ENCODE measurements at regions not wholly inside any gene's neighbourhood (a gene's known extent, or its start where the extent isn't known, plus 50 kb on each side); places are given as distances from the start of the nearest gene placed in this dataset.

DNA sequence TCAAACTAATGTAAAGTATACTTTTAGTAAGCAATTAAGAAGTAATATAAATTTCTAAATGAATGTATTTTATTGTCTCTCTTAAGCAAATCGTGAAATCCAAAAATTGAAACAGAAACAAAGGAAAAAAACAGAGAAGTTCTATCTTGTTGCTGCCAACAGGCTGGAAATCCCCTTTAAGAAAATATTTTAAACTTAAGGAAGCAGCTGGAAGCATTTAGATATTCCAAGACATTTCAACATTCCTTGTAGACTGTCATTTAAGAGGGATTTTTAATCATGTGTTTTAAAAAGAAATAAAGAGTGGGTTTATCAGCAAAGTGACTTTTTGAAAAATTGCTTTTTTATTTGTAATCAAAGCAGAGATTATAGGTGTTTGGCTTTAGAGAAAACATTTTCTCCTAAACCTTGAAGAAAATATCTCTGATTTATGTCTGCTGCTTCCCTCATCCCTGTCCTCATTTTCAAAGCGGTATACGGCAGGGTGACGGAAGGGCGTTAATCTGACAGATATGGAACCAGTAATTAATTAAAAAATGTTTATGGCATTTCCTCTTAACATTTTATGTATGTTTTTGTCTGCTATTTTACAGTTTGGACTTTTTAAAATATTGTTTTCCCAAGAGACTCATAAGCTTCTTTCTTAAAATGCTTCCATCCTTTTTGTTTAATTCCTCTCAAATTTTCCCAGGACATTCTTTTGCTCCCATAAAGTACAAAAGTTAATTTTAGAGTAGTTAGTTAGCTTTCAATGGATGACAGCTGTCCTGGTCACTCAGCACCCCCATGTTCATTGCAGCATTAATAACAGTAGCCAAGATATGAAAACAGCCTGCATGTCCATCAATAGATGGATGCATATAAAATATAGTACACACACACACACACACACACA is 245.6 kb downstream of the LURAP1L start:
- DNase-seq = no peak
- POLR2A ChIA-PET = no interaction called here
- CTCF ChIA-PET = no interaction called here

DNA sequence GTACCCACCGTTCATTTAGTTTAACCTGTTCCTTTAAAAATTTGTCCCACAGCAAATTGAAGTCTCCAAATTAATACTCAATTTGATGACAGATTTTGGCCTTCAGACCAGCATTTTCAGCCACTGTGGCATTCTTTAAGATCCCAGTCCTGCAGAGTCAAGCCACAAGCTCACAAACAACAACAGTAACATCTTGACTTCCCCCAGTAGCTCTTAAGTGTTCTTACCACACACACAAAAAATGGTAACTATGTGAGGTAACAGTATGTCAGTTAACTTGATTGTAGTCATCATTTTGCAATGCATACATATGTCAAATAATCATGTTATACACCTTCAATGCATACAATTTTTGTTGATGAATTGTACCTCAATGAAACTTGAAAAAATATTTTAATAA is 247.9 kb downstream of the LURAP1L start:
- no peaks in the 10 kb centered on the region for H3K4me1 ChIP-seq (ENCODE audit: control extremely low read depth in 1 of 4, control insufficient read depth in 4 of 4, insufficient read depth in 4 of 4, low read length in 3 of 4)
- ChIA-PET CTCF (no interaction called here), POLR2A (no interaction called here)
- H3K27ac ChIP-seq (ENCODE audit: insufficient read depth in 1 of 2, low read depth in 1 of 2, low read length in 2 of 2, poor library complexity in 1 of 2, severe bottlenecking in 2 of 2) = no peak overlapping the region
- no peak for DNase-seq
- 100% methylated on average over 1 of the region's 1 CpG for WGBS (ENCODE audit: insufficient coverage)
- H3K27me3 ChIP-seq (replicated peaks in 2 of 5; ENCODE audit: control insufficient read depth in 4 of 5, insufficient read depth in 5 of 5, low read length in 4 of 5) = no peaks in the 10 kb centered on the region
- no peak overlapping the region for H3K4me3 ChIP-seq (ENCODE audit: control insufficient read depth in 1 of 7, extremely low read depth in 1 of 7, insufficient read depth in 4 of 7, low read depth in 2 of 7, low read length in 6 of 7)
- no peaks in the 10 kb centered on the region for H3K9me3 ChIP-seq (ENCODE audit: control extremely low read depth in 1 of 5, control insufficient read depth in 4 of 5, insufficient read depth in 2 of 5, low read depth in 1 of 5, low read length in 4 of 5)
- no peaks in the 10 kb centered on the region for H3K36me3 ChIP-seq (ENCODE audit: control insufficient read depth in 4 of 4, insufficient read depth in 4 of 4, low read length in 3 of 4)

More for the DNA sequence above, 245.6 kb downstream of the LURAP1L start:
- Histone ChIP-seq H3K4me1 (ENCODE audit: control extremely low read depth in 1 of 4, control insufficient read depth in 4 of 4, insufficient read depth in 4 of 4, low read length in 3 of 4) (no peaks in the 10 kb centered on the region), H3K27me3 (replicated peaks in 2 of 5; ENCODE audit: control insufficient read depth in 4 of 5, insufficient read depth in 5 of 5, low read length in 4 of 5) (no peaks in the 10 kb centered on the region), H3K4me3 (ENCODE audit: control insufficient read depth in 1 of 7, extremely low read depth in 1 of 7, insufficient read depth in 4 of 7, low read depth in 2 of 7, low read length in 6 of 7) (no peak overlapping the region), H3K27ac (ENCODE audit: insufficient read depth in 1 of 2, low read depth in 1 of 2, low read length in 2 of 2, poor library complexity in 1 of 2, severe bottlenecking in 2 of 2) (no peak overlapping the region), H3K9me3 (ENCODE audit: control extremely low read depth in 1 of 5, control insufficient read depth in 4 of 5, insufficient read depth in 2 of 5, low read depth in 1 of 5, low read length in 4 of 5) (no peaks in the 10 kb centered on the region), H3K36me3 (ENCODE audit: control insufficient read depth in 4 of 4, insufficient read depth in 4 of 4, low read length in 3 of 4) (no peaks in the 10 kb centered on the region)
- no CpG with 5 or more reads among the region's 5 CpGs for WGBS (ENCODE audit: insufficient coverage)

DNA sequence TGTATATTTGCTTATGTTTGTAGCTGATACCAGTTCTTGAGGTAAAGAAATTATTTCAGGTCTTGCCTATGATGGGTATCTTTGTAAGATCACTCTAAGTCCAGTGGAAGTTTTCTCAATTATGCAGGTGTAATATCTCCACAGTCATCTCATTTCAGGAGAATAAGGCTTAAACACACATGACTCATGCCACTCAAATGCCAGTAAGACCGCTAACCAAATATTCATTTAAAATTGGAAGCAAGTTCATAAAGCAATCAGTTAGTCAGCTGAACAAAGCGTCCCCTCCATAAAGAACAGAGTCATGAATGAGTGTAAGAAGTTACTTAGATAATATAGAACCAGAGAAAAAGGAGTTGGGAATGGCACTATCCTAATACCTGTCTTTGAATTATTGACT is 248.7 kb downstream of the LURAP1L start:
- no peaks in the 10 kb centered on the region for H3K36me3 ChIP-seq (ENCODE audit: control insufficient read depth in 4 of 4, insufficient read depth in 4 of 4, low read length in 3 of 4)
- H3K9me3 ChIP-seq (ENCODE audit: control extremely low read depth in 1 of 5, control insufficient read depth in 4 of 5, insufficient read depth in 2 of 5, low read depth in 1 of 5, low read length in 4 of 5) = no peaks in the 10 kb centered on the region
- no peak for DNase-seq
- H3K4me3 ChIP-seq (ENCODE audit: control insufficient read depth in 1 of 7, extremely low read depth in 1 of 7, insufficient read depth in 4 of 7, low read depth in 2 of 7, low read length in 6 of 7) = no peak overlapping the region
- H3K27me3 ChIP-seq (replicated peaks in 2 of 5; ENCODE audit: control insufficient read depth in 4 of 5, insufficient read depth in 5 of 5, low read length in 4 of 5) = no peaks in the 10 kb centered on the region
- ChIA-PET POLR2A (no interaction called here), CTCF (no interaction called here)
- no peak overlapping the region for H3K27ac ChIP-seq (ENCODE audit: insufficient read depth in 1 of 2, low read depth in 1 of 2, low read length in 2 of 2, poor library complexity in 1 of 2, severe bottlenecking in 2 of 2)
- 100% methylated on average over 1 of the region's 2 CpGs for WGBS (ENCODE audit: insufficient coverage)
- no peaks in the 10 kb centered on the region for H3K4me1 ChIP-seq (ENCODE audit: control extremely low read depth in 1 of 4, control insufficient read depth in 4 of 4, insufficient read depth in 4 of 4, low read length in 3 of 4)

DNA sequence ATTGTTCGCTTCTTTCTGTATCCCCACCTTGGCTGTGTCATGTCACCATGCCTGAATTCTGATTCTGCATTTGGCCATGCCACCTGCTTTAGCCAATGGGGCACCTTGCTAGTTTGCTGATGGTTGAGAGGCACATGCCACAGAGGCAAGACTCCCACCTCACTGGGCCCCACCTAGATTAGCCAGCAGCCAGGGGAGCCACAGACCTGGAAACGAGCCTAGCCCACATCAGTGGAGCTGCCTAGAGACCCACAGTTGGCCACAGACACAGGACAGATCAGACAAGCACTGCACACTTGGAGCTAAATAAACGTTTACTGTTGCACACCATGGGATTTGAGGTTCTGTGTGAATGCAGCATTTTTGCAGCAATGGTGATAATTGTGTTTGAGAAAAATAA is 252.1 kb downstream of the LURAP1L start:
- 84% methylated on average over 3 of the region's 3 CpGs for WGBS (ENCODE audit: insufficient coverage)

DNA sequence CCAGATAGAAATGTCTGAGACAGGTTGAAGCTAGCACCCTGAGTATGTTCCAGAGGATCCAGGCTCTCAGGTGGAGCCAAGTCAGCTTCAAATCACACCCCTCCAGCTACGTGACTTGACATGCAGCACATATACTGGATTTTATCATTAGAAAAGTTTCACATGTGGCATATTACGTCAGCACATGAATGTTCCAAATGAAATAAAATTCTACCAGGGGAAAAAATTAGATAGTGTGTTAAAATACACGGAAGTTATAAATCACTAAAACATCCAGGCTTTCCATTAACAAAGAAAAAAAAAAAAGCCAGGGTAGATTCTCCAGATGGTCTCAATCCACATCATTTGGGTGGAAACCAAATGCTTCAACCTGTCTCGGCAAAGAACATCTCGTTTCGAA is 251.6 kb downstream of the MPDZ start:
- 100% methylated on average over 2 of the region's 6 CpGs for WGBS (ENCODE audit: insufficient coverage)
- no peak for DNase-seq
- Histone ChIP-seq H3K27me3 (replicated peaks in 2 of 5; ENCODE audit: control insufficient read depth in 4 of 5, insufficient read depth in 5 of 5, low read length in 4 of 5) (no peaks in the 10 kb centered on the region), H3K4me1 (ENCODE audit: control extremely low read depth in 1 of 4, control insufficient read depth in 4 of 4, insufficient read depth in 4 of 4, low read length in 3 of 4) (no peaks in the 10 kb centered on the region), H3K27ac (ENCODE audit: insufficient read depth in 1 of 2, low read depth in 1 of 2, low read length in 2 of 2, poor library complexity in 1 of 2, severe bottlenecking in 2 of 2) (no peak overlapping the region), H3K4me3 (ENCODE audit: control insufficient read depth in 1 of 7, extremely low read depth in 1 of 7, insufficient read depth in 4 of 7, low read depth in 2 of 7, low read length in 6 of 7) (no peak overlapping the region), H3K9me3 (ENCODE audit: control extremely low read depth in 1 of 5, control insufficient read depth in 4 of 5, insufficient read depth in 2 of 5, low read depth in 1 of 5, low read length in 4 of 5) (no peaks in the 10 kb centered on the region), H3K36me3 (ENCODE audit: control insufficient read depth in 4 of 4, insufficient read depth in 4 of 4, low read length in 3 of 4) (no peaks in the 10 kb centered on the region)
- CTCF ChIA-PET = no interaction called here
- POLR2A ChIA-PET = interaction anchor here (0.7 kb wide), 1 partner anchor 1912 kb away, joined by 3 read pairs; no protein-coding TSS in a partner anchor

More for the DNA sequence above, 252.1 kb downstream of the LURAP1L start:
- Histone ChIP-seq H3K4me1 (ENCODE audit: control extremely low read depth in 1 of 4, control insufficient read depth in 4 of 4, insufficient read depth in 4 of 4, low read length in 3 of 4) (no peaks in the 10 kb centered on the region), H3K27ac (ENCODE audit: insufficient read depth in 1 of 2, low read depth in 1 of 2, low read length in 2 of 2, poor library complexity in 1 of 2, severe bottlenecking in 2 of 2) (no peak overlapping the region), H3K4me3 (ENCODE audit: control insufficient read depth in 1 of 7, extremely low read depth in 1 of 7, insufficient read depth in 4 of 7, low read depth in 2 of 7, low read length in 6 of 7) (no peak overlapping the region), H3K27me3 (replicated peaks in 2 of 5; ENCODE audit: control insufficient read depth in 4 of 5, insufficient read depth in 5 of 5, low read length in 4 of 5) (no peaks in the 10 kb centered on the region), H3K9me3 (ENCODE audit: control extremely low read depth in 1 of 5, control insufficient read depth in 4 of 5, insufficient read depth in 2 of 5, low read depth in 1 of 5, low read length in 4 of 5) (no peaks in the 10 kb centered on the region), H3K36me3 (ENCODE audit: control insufficient read depth in 4 of 4, insufficient read depth in 4 of 4, low read length in 3 of 4) (no peaks in the 10 kb centered on the region)
- ChIA-PET POLR2A (interaction anchor here (0.7 kb wide), 1 partner anchor 1911 kb away, joined by 3 read pairs; no protein-coding TSS in a partner anchor), CTCF (no interaction called here)
- DNase-seq = no peak

DNA sequence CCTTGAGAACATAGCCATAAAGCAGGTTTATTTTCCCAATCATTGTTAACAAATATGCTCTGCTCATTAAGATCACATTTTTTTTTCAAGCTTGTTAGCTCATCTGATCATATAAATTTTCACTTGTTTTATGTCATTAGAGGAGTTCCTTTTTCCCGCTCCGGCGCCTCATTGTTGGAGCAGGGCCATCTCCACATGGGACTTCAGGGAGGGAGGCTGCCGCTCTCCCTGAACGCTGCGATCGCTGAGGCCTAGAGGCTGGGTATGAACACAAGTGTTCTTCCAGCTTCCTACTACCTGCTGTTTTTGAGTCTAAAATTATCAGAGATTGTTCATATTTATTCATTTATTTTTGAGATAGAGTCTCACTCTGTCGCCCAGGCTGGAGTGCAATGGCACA is 246.9 kb downstream of the MPDZ start:
- CTCF ChIA-PET = interaction anchor here (1.3 to 2.2 kb wide), 3 partner anchors 11 to 56 kb away, joined by 3 to 8 read pairs (median 4); no protein-coding TSS in a partner anchor
- WGBS (ENCODE audit: insufficient coverage) = 100% methylated on average over 5 of the region's 8 CpGs

More for the DNA sequence above, 246.9 kb downstream of the MPDZ start:
- no peaks in the 10 kb centered on the region for H3K9me3 ChIP-seq (ENCODE audit: control extremely low read depth in 1 of 5, control insufficient read depth in 4 of 5, insufficient read depth in 2 of 5, low read depth in 1 of 5, low read length in 4 of 5)
- peaks cover 0 to 2% (median 0%) of the 10 kb centered on the region in 5 experiments for H3K27me3 ChIP-seq (replicated peaks in 2 of 5; ENCODE audit: control insufficient read depth in 4 of 5, insufficient read depth in 5 of 5, low read length in 4 of 5)
- no peaks in the 10 kb centered on the region for H3K36me3 ChIP-seq (ENCODE audit: control insufficient read depth in 4 of 4, insufficient read depth in 4 of 4, low read length in 3 of 4)
- H3K4me1 ChIP-seq (ENCODE audit: control extremely low read depth in 1 of 4, control insufficient read depth in 4 of 4, insufficient read depth in 4 of 4, low read length in 3 of 4) = peaks cover 0 to 3% (median under 1%) of the 10 kb centered on the region in 4 experiments
- no peak overlapping the region for H3K4me3 ChIP-seq (ENCODE audit: control insufficient read depth in 1 of 7, extremely low read depth in 1 of 7, insufficient read depth in 4 of 7, low read depth in 2 of 7, low read length in 6 of 7)
- DNase-seq = no peak
- POLR2A ChIA-PET = no interaction called here
- H3K27ac ChIP-seq (ENCODE audit: insufficient read depth in 1 of 2, low read depth in 1 of 2, low read length in 2 of 2, poor library complexity in 1 of 2, severe bottlenecking in 2 of 2) = no peak overlapping the region

Data from common myeloid progenitor, CD34-positive (primary cell).